ENCODE measurements at regions not wholly inside any gene's neighbourhood (a gene's known extent, or its start where the extent isn't known, plus 50 kb on each side); places are given as distances from the start of the nearest gene placed in this dataset.

GRCh38 chr12:85531341-85531740 lies 251.3 kb downstream of the ALX1 start:
- POLR2A ChIA-PET: no interaction called here
- H4K20me1 ChIP-seq (replicated peaks; ENCODE audit: control insufficient read depth, extremely low read depth, insufficient read depth, low read length): no peaks in the 10 kb centered on the region
- H3K27me3 ChIP-seq (ENCODE audit: control insufficient read depth in 2 of 2, insufficient read depth in 2 of 2, low read length in 2 of 2): no peaks in the 10 kb centered on the region
- no peak overlapping the region for H3K27ac ChIP-seq (ENCODE audit: insufficient read depth, low read depth, low read length)
- H2AFZ ChIP-seq (ENCODE audit: low read depth, low read length): no peak overlapping the region
- H3K79me2 ChIP-seq (ENCODE audit: control insufficient read depth, insufficient read depth, low read length): no peaks in the 10 kb centered on the region
- no peak for TF ChIP-seq MYC (IDR thresholded peaks at IDR 0.05; ENCODE audit: low read depth, low read length)
- TF ChIP-seq POLR2A (IDR thresholded peaks at IDR 0.05; ENCODE audit: low read depth, low read length): no peak
- TF ChIP-seq EZH2 (IDR thresholded peaks at IDR 0.05; ENCODE audit: borderline replicate concordance, low read depth, low read length, severe bottlenecking): no peak
- TF ChIP-seq FOS (IDR thresholded peaks at IDR 0.05; ENCODE audit: borderline replicate concordance, insufficient read depth, low read length): no peak
- TF ChIP-seq JUN (IDR thresholded peaks at IDR 0.05; ENCODE audit: borderline replicate concordance, insufficient read depth, insufficient read length, low read depth): no peak
- no peak for TF ChIP-seq MAX (IDR thresholded peaks at IDR 0.05; ENCODE audit: insufficient read depth, insufficient read length)
- no peak for TF ChIP-seq POLR2AphosphoS5 (IDR thresholded peaks at IDR 0.05; ENCODE audit: insufficient read depth, low read depth, low read length)
- no peaks in the 10 kb centered on the region for H3K9me1 ChIP-seq (replicated peaks; ENCODE audit: control insufficient read depth, extremely low read depth, insufficient read depth, low read length)
- no peaks in the 10 kb centered on the region for H3K4me1 ChIP-seq (ENCODE audit: control insufficient read depth, extremely low read depth, insufficient read depth, low read length)
- H3K9me3 ChIP-seq (replicated peaks; ENCODE audit: control insufficient read depth, insufficient read depth, low read length): no peaks in the 10 kb centered on the region
- peak; percentile 4 for FAIRE-seq
- intact Hi-C loops (cut with micrococcal nuclease) (no loop called here), dilution Hi-C loops (cut with MboI; ENCODE audit: extremely low pct_ligation_motif_present, low sequenced_read_pairs) (no loop called here)
- no peaks in the 10 kb centered on the region for H3K36me3 ChIP-seq (ENCODE audit: control insufficient read depth in 2 of 2, extremely low read depth in 1 of 2, insufficient read depth in 2 of 2, low read length in 2 of 2)
- BruUV-seq (replicated peaks): no TSS peak
- no peak for DNase-seq (ENCODE audit: low read depth, low spot score)
- CTCF ChIA-PET: interaction anchor here (1.5 kb wide), 1 partner anchor 12 kb away, joined by 3 read pairs; no protein-coding TSS in a partner anchor
- no peak overlapping the region for H3K4me3 ChIP-seq (replicated peaks in 1 of 3; ENCODE audit: insufficient read depth in 1 of 3, low read depth in 1 of 3, low read length in 3 of 3)
- no peak overlapping the region for H3K9ac ChIP-seq (replicated peaks; ENCODE audit: extremely low read depth, insufficient read depth, low read length)
- H3K4me2 ChIP-seq (ENCODE audit: insufficient read depth, low read length): no peak overlapping the region

GRCh38 chr12:85549640-85550039 lies 269.6 kb downstream of the ALX1 start:
- Histone ChIP-seq H3K4me2 (ENCODE audit: insufficient read depth, low read length) (no peak overlapping the region), H4K20me1 (replicated peaks; ENCODE audit: control insufficient read depth, extremely low read depth, insufficient read depth, low read length) (no peaks in the 10 kb centered on the region), H3K27me3 (ENCODE audit: control insufficient read depth in 2 of 2, insufficient read depth in 2 of 2, low read length in 2 of 2) (no peaks in the 10 kb centered on the region), H3K36me3 (ENCODE audit: control insufficient read depth in 2 of 2, extremely low read depth in 1 of 2, insufficient read depth in 2 of 2, low read length in 2 of 2) (no peaks in the 10 kb centered on the region), H3K27ac (ENCODE audit: insufficient read depth, low read depth, low read length) (no peak overlapping the region), H3K9ac (replicated peaks; ENCODE audit: extremely low read depth, insufficient read depth, low read length) (no peak overlapping the region), H3K4me3 (replicated peaks in 1 of 3; ENCODE audit: insufficient read depth in 1 of 3, low read depth in 1 of 3, low read length in 3 of 3) (no peak overlapping the region), H3K9me3 (replicated peaks; ENCODE audit: control insufficient read depth, insufficient read depth, low read length) (no peaks in the 10 kb centered on the region), H3K4me1 (ENCODE audit: control insufficient read depth, extremely low read depth, insufficient read depth, low read length) (no peaks in the 10 kb centered on the region), H2AFZ (ENCODE audit: low read depth, low read length) (no peak overlapping the region), H3K9me1 (replicated peaks; ENCODE audit: control insufficient read depth, extremely low read depth, insufficient read depth, low read length) (no peaks in the 10 kb centered on the region), H3K79me2 (ENCODE audit: control insufficient read depth, insufficient read depth, low read length) (no peaks in the 10 kb centered on the region)
- no peak for FAIRE-seq
- ChIA-PET CTCF (interaction anchor here (0.8 to 1.6 kb wide), 5 partner anchors 10 to 371 kb away, joined by 3 to 7 read pairs (median 4); no protein-coding TSS in a partner anchor), POLR2A (no interaction called here)
- TF ChIP-seq MYC (IDR thresholded peaks at IDR 0.05; ENCODE audit: low read depth, low read length) (no peak), EZH2 (IDR thresholded peaks at IDR 0.05; ENCODE audit: borderline replicate concordance, low read depth, low read length, severe bottlenecking) (no peak), JUN (IDR thresholded peaks at IDR 0.05; ENCODE audit: borderline replicate concordance, insufficient read depth, insufficient read length, low read depth) (no peak), FOS (IDR thresholded peaks at IDR 0.05; ENCODE audit: borderline replicate concordance, insufficient read depth, low read length) (no peak), CTCF (IDR thresholded peaks at IDR 0.05; ENCODE audit: extremely low read depth in 1 of 2, insufficient read depth in 1 of 2, low read depth in 1 of 2, low read length in 2 of 2) (no peak), POLR2A (IDR thresholded peaks at IDR 0.05; ENCODE audit: low read depth, low read length) (no peak), MAX (IDR thresholded peaks at IDR 0.05; ENCODE audit: insufficient read depth, insufficient read length) (no peak), GATA2 (IDR thresholded peaks at IDR 0.05; ENCODE audit: insufficient read depth, insufficient read length, low read depth, low read length) (no peak), POLR2AphosphoS5 (IDR thresholded peaks at IDR 0.05; ENCODE audit: insufficient read depth, low read depth, low read length) (no peak)
- BruUV-seq (replicated peaks): no TSS peak
- DNase-seq (ENCODE audit: low read depth, low spot score): no peak
- dilution Hi-C loops (cut with MboI; ENCODE audit: extremely low pct_ligation_motif_present, low sequenced_read_pairs): no loop called here
- intact Hi-C loops (cut with micrococcal nuclease): no loop called here
